GM23338 (cell line): ENCODE measurements at regions not wholly inside any gene's neighbourhood (a gene's known extent, or its start where the extent isn't known, plus 50 kb on each side); places are given as distances from the start of the nearest gene placed in this dataset.

Source experiments
- CTCF ChIP-seq, 2 experiments: fragments of 200-600 bp in 1 of 2; sonication (generic) in 1 of 2; conservative IDR thresholded peaks; 2 replicates each; pipeline versions ENCODE4 v1.5.1 to v1.6.1; 2016 to 2017; ENCODE audit warnings: antibody characterized with exemption in 2 of 2, low read depth in 2 of 2, mild to moderate bottlenecking in 2 of 2, moderate library complexity in 1 of 2
- EZH2phosphoT487 ChIP-seq: fragments of 200-600 bp; sonication (generic); IDR thresholded peaks from one replicate; pipeline ENCODE4 v1.8.1; 2018; ENCODE audit warnings: antibody characterized with exemption; ENCODE audit not compliant: unreplicated experiment
- POLR2AphosphoS5 ChIP-seq: IDR thresholded peaks from 2 replicates; pipeline ENCODE4 v1.6.1; 2016; ENCODE audit warnings: antibody characterized with exemption, low read depth
- REST ChIP-seq: IDR thresholded peaks from one replicate; pipeline ENCODE4 v1.6.1; 2018; ENCODE audit warnings: antibody characterized with exemption; ENCODE audit not compliant: unreplicated experiment

- TF ChIP-seq CTCF (conservative IDR thresholded peaks at IDR 0.05; ENCODE audit: low read depth in 2 of 2), result no peak
- no peak for TF ChIP-seq EZH2phosphoT487
- no peak for TF ChIP-seq POLR2AphosphoS5
- TF ChIP-seq REST, result no peak
These were observed 140.7 kb upstream of the RANBP3L start for GRCh38 chr5:36442352-36442751.
